Mesenchymal stem cell (in vitro differentiated cells and primary cell): ENCODE measurements at regions not wholly inside any gene's neighbourhood (a gene's known extent, or its start where the extent isn't known, plus 50 kb on each side); places are given as distances from the start of the nearest gene placed in this dataset.

Experiments used
- DNase-seq: peaks from one replicate; pipeline ENCODE4 v3.0.0-alpha.2; 2013
- H2AFZ ChIP-seq: one replicate; pipeline ENCODE4 v1.6.1; 2013; ENCODE audit warnings: low read depth, mild to moderate bottlenecking, control low read depth, inconsistent platforms, low read length, moderate library complexity
- H2AK5ac ChIP-seq: 2 replicates; pipeline ENCODE4 v1.6.1; 2013; ENCODE audit warnings: low read length, moderate library complexity, mild to moderate bottlenecking, inconsistent platforms; ENCODE audit not compliant: severe bottlenecking
- H2BK120ac ChIP-seq: one replicate; pipeline ENCODE4 v1.6.1; 2013; ENCODE audit warnings: low read depth, mild to moderate bottlenecking, inconsistent platforms, low read length, moderate library complexity
- H2BK12ac ChIP-seq, 2 experiments: one replicate each; pipeline ENCODE4 v1.6.1; 2013; ENCODE audit warnings: inconsistent platforms in 2 of 2, low read length in 2 of 2, mild to moderate bottlenecking in 2 of 2, moderate library complexity in 2 of 2, control low read depth in 1 of 2
- H2BK15ac ChIP-seq: one replicate; pipeline ENCODE4 v1.6.1; 2013; ENCODE audit warnings: mild to moderate bottlenecking, low read depth, inconsistent platforms; ENCODE audit not compliant: poor library complexity, severe bottlenecking
- H2BK5ac ChIP-seq: 2 replicates; pipeline ENCODE4 v1.6.1; 2013; ENCODE audit warnings: low read depth, mild to moderate bottlenecking, low read length, control low read depth, inconsistent platforms; ENCODE audit not compliant: poor library complexity, severe bottlenecking
- H3K14ac ChIP-seq, 2 experiments: one replicate each; pipeline ENCODE4 v1.6.1; 2013; ENCODE audit warnings: inconsistent platforms in 2 of 2, low read length in 2 of 2, control low read depth in 1 of 2, mild to moderate bottlenecking in 1 of 2, moderate library complexity in 1 of 2
- H3K18ac ChIP-seq, 2 experiments: one replicate each; pipeline ENCODE4 v1.6.1; 2013; ENCODE audit warnings: inconsistent platforms in 2 of 2, low read length in 2 of 2, control low read depth in 1 of 2, low read depth in 1 of 2, mild to moderate bottlenecking in 1 of 2
- H3K23ac ChIP-seq, 2 experiments: one replicate each; pipeline ENCODE4 v1.6.1; 2013; ENCODE audit warnings: inconsistent platforms in 2 of 2, low read length in 2 of 2, mild to moderate bottlenecking in 2 of 2, moderate library complexity in 2 of 2, control low read depth in 1 of 2
- H3K27ac ChIP-seq: 2 replicates; pipeline ENCODE4 v1.5.1; 2013; ENCODE audit warnings: mild to moderate bottlenecking, moderate library complexity, low read length, control low read depth, inconsistent platforms; ENCODE audit not compliant: poor library complexity, severe bottlenecking
- H3K27me3 ChIP-seq, 2 experiments: 2 replicates each; pipeline versions ENCODE4 v1.6.1 to v1.7.0; 2013; ENCODE audit warnings: low read length in 2 of 2, mild to moderate bottlenecking in 2 of 2, moderate library complexity in 2 of 2, control low read depth in 1 of 2, inconsistent platforms in 1 of 2; ENCODE audit not compliant: control insufficient read depth in 1 of 2, insufficient read depth in 1 of 2
- H3K36me3 ChIP-seq, 2 experiments: 2 replicates each; pipeline versions ENCODE4 v1.6.1 to v1.7.0; 2013; ENCODE audit warnings: low read length in 2 of 2, control low read depth in 1 of 2, inconsistent platforms in 1 of 2, low read depth in 1 of 2, mild to moderate bottlenecking in 1 of 2; ENCODE audit not compliant: insufficient read depth in 2 of 2, control insufficient read depth in 1 of 2
- H3K4ac ChIP-seq, 2 experiments: one replicate each; pipeline ENCODE4 v1.6.1; 2013; ENCODE audit warnings: inconsistent platforms in 2 of 2, low read length in 2 of 2, mild to moderate bottlenecking in 2 of 2, moderate library complexity in 2 of 2, control low read depth in 1 of 2, low read depth in 1 of 2
- H3K4me1 ChIP-seq: 2 replicates; pipeline ENCODE4 v1.6.1; 2013; ENCODE audit warnings: low read depth, low read length, control low read depth; ENCODE audit not compliant: control insufficient read depth, insufficient read depth
- H3K4me2 ChIP-seq: 2 replicates; pipeline ENCODE4 v1.6.1; 2013; ENCODE audit warnings: low read length, mild to moderate bottlenecking, inconsistent platforms; ENCODE audit not compliant: poor library complexity, severe bottlenecking
- H3K4me3 ChIP-seq, 2 experiments: 2 replicates each; pipeline versions ENCODE4 v1.5.1 to v1.7.0; 2013; ENCODE audit warnings: low read length in 2 of 2, mild to moderate bottlenecking in 2 of 2, control low read depth in 1 of 2, low read depth in 1 of 2; ENCODE audit not compliant: insufficient read depth in 1 of 2
- H3K79me1 ChIP-seq: replicated peaks from 2 replicates; pipeline ENCODE4 v1.6.1; 2013; ENCODE audit warnings: mild to moderate bottlenecking, control low read depth, low read length, inconsistent platforms; ENCODE audit not compliant: poor library complexity, severe bottlenecking
- H3K9ac ChIP-seq: 2 replicates; pipeline ENCODE4 v1.7.0; 2013; ENCODE audit warnings: mild to moderate bottlenecking, low read length, moderate library complexity
- H3K9me3 ChIP-seq: 2 replicates; pipeline ENCODE4 v1.7.0; 2013; ENCODE audit warnings: mild to moderate bottlenecking, low read length; ENCODE audit not compliant: control insufficient read depth
- H4K8ac ChIP-seq: one replicate; pipeline ENCODE4 v1.6.1; 2013; ENCODE audit warnings: inconsistent platforms, mild to moderate bottlenecking, low read length, moderate library complexity
- H4K91ac ChIP-seq: one replicate; pipeline ENCODE4 v1.6.1; 2013; ENCODE audit warnings: mild to moderate bottlenecking, low read length, inconsistent platforms
- WGBS: methylation state at CpG from one replicate; pipeline ENCODE4 v1.1.7; 2013; ENCODE audit warnings: mixed read lengths; 5-methylcytosine and 5-hydroxymethylcytosine counted together

- H3K4me3 ChIP-seq: no peak overlapping the region
- H3K4me2 ChIP-seq: no peak overlapping the region
- H3K79me1 ChIP-seq: no peaks in the 10 kb centered on the region
- peaks cover 2% of the 10 kb centered on the region for H3K9me3 ChIP-seq
- no peaks in the 10 kb centered on the region for H3K27me3 ChIP-seq
- H2BK15ac ChIP-seq: no peak overlapping the region
- no peak overlapping the region for H4K91ac ChIP-seq
- no peak overlapping the region for H3K23ac ChIP-seq
- no peak overlapping the region for H3K27ac ChIP-seq
- no peak overlapping the region for H3K9ac ChIP-seq
- H2AFZ ChIP-seq: no peak overlapping the region
- no peak overlapping the region for H2BK12ac ChIP-seq
- H3K4ac ChIP-seq: no peak overlapping the region
- DNase-seq: no peak
- no peak overlapping the region for H2BK120ac ChIP-seq
- no peak overlapping the region for H3K14ac ChIP-seq
- 81% methylated on average over 2 of the region's 2 CpGs for WGBS
- H2BK5ac ChIP-seq: no peak overlapping the region
- H3K4me1 ChIP-seq: no peaks in the 10 kb centered on the region
- H4K8ac ChIP-seq: no peak overlapping the region
- H2AK5ac ChIP-seq: no peak overlapping the region
- no peak overlapping the region for H3K18ac ChIP-seq
- H3K36me3 ChIP-seq: no peaks in the 10 kb centered on the region
These were observed 213.6 kb downstream of the CPE start for GRCh38 chr4:165592386-165592785.

DNA sequence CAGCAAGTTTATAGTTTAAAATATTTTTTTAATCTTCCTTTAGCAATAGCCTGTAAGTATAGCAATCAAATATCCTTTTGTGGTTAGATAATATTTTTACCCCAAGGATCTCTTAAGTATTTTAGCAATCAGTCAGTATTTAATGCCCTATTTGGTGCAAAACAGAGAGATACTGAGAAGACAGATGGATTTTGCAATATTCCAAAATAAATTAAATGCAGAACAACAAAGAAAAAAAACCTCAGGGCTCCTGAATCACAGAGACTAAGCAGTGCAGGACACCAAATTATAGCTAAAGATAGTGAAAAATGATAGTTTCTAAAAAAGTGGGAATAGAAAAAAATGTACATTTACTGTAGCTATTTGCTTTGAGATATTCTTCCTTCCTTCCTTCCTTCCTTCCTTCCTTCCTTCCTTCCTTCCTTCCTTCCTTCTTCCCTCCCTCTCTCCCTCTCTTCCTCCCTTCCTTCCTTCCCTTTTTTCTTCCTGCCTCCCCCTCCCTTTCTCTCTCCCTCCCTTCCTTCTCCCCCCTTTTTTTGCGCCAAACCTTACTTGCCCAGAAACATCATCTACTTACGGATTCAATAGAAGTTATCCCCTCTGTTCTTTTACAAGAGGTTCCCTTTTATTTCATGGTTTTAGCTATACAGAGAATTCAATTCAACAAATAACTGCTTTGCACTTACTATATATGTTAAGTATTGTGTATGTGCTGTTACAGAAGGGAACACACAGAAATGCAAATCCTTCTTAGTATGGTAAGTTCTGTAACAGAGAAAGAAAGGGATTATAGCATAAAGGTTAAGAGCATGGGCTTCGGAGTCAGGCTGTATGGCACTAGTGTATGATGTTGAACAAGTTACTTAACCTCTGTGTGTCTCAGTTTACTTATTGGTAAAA, 219.0 kb downstream of the CPE start:
- Histone ChIP-seq H3K4me3 (no peak overlapping the region), H3K36me3 (no peaks in the 10 kb centered on the region), H3K4me1 (no peaks in the 10 kb centered on the region), H2BK5ac (no peak overlapping the region), H3K9ac (no peak overlapping the region), H3K23ac (no peak overlapping the region), H3K18ac (no peak overlapping the region), H2BK15ac (no peak overlapping the region), H4K8ac (no peak overlapping the region), H4K91ac (no peak overlapping the region), H2BK12ac (no peak overlapping the region), H3K79me1 (no peaks in the 10 kb centered on the region), H2BK120ac (no peak overlapping the region), H3K14ac (no peak overlapping the region), H3K4me2 (no peak overlapping the region), H3K4ac (no peak overlapping the region), H3K27ac (no peak overlapping the region), H2AFZ (no peak overlapping the region), H3K27me3 (no peaks in the 10 kb centered on the region), H2AK5ac (no peak overlapping the region), H3K9me3 (peaks cover 2% of the 10 kb centered on the region)
- WGBS: 89% methylated on average over 3 of the region's 3 CpGs
- no peak for DNase-seq

DNA sequence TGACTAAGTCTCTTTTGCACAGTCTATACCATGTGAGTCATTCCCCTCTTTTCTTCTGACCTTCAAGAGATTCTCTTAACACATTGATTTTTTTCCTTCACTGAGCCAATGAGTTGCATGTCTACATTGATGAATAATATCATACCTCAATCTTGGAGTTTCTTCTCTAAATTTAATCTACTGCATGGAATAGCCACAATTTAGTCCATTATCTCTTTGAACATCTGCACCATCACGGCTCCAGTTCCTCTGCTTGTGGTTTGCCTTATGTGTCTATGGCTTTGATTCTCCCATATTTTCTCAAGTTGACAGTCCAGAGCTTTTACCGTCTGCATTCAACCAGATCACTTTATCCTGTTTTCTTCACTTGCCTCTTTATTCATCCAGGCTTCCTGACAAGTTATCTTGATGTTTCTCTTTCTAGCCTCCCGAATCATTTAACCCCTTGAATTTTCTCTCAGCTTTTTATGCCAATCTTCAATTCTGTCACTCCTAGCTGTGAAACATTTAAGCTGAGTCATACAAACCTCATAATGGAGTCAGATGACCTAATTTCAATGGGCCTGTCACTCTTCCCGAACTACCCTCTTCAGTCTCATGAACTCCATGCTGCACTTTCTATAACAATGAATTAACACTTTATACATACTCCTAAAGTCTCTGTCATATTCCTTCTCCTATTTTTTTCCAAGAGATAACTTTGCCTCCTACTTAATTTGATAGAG, 222.3 kb downstream of the CPE start:
- Histone ChIP-seq H3K27ac (no peak overlapping the region), H2BK5ac (no peak overlapping the region), H3K18ac (no peak overlapping the region), H2BK12ac (no peak overlapping the region), H3K9me3 (no peaks in the 10 kb centered on the region), H3K36me3 (no peaks in the 10 kb centered on the region), H3K79me1 (no peaks in the 10 kb centered on the region), H2AFZ (no peak overlapping the region), H3K9ac (no peak overlapping the region), H3K4me3 (no peak overlapping the region), H3K4ac (no peak overlapping the region), H3K4me1 (no peaks in the 10 kb centered on the region), H4K8ac (no peak overlapping the region), H3K4me2 (no peak overlapping the region), H4K91ac (no peak overlapping the region), H2AK5ac (no peak overlapping the region), H3K14ac (no peak overlapping the region), H2BK15ac (no peak overlapping the region), H2BK120ac (no peak overlapping the region), H3K23ac (no peak overlapping the region), H3K27me3 (no peaks in the 10 kb centered on the region)
- DNase-seq: no peak
- WGBS: 61% methylated on average over 4 of the region's 4 CpGs

GRCh38 chr4:165602621-165603020, 223.8 kb downstream of the CPE start:
- H2BK120ac ChIP-seq: no peak overlapping the region
- no peak overlapping the region for H3K9ac ChIP-seq
- H3K4me2 ChIP-seq: no peak overlapping the region
- H3K14ac ChIP-seq: no peak overlapping the region
- no peaks in the 10 kb centered on the region for H3K27me3 ChIP-seq
- DNase-seq: no peak
- no peak overlapping the region for H2AK5ac ChIP-seq
- no peak overlapping the region for H3K4ac ChIP-seq
- no peak overlapping the region for H3K23ac ChIP-seq
- 89% methylated on average over 4 of the region's 4 CpGs for WGBS
- no peaks in the 10 kb centered on the region for H3K79me1 ChIP-seq
- H3K9me3 ChIP-seq: no peaks in the 10 kb centered on the region
- H3K4me1 ChIP-seq: no peaks in the 10 kb centered on the region
- H2AFZ ChIP-seq: no peak overlapping the region
- no peak overlapping the region for H2BK15ac ChIP-seq
- no peak overlapping the region for H4K91ac ChIP-seq
- H4K8ac ChIP-seq: no peak overlapping the region
- H2BK12ac ChIP-seq: no peak overlapping the region
- no peak overlapping the region for H2BK5ac ChIP-seq
- no peak overlapping the region for H3K27ac ChIP-seq
- no peak overlapping the region for H3K4me3 ChIP-seq
- no peak overlapping the region for H3K18ac ChIP-seq
- no peaks in the 10 kb centered on the region for H3K36me3 ChIP-seq
